AG09309 (cell line): ENCODE measurements at regions not wholly inside any gene's neighbourhood (a gene's known extent, or its start where the extent isn't known, plus 50 kb on each side); places are given as distances from the start of the nearest gene placed in this dataset.
A peak's percentile ranks its signal among the peaks of the same experiment; 100 is the strongest.
"Not testable (repeated sequence)": the region's sequence is repeated elsewhere in the genome, so short reads cannot be mapped to it uniquely, and the experiment has no call there.

Source experiments
- DNase-seq: peaks from one replicate; pipeline ENCODE4 v3.0.0-alpha.2; 2010; ENCODE audit warnings: low read depth
- H3K4me3 ChIP-seq: 2 replicates; pipeline ENCODE4 v1.5.1; 2011; ENCODE audit warnings: mild to moderate bottlenecking, low read depth, low read length, moderate library complexity; ENCODE audit not compliant: control insufficient read depth
- TF ChIP-seq, protein P1 (sequence below): IDR thresholded peaks from 2 replicates; pipeline ENCODE4 v1.5.1; 2011; ENCODE audit warnings: mild to moderate bottlenecking, low read depth, low read length, inconsistent platforms; ENCODE audit not compliant: insufficient read depth, control insufficient read depth; ENCODE audit errors: missing control alignments

DNA sequence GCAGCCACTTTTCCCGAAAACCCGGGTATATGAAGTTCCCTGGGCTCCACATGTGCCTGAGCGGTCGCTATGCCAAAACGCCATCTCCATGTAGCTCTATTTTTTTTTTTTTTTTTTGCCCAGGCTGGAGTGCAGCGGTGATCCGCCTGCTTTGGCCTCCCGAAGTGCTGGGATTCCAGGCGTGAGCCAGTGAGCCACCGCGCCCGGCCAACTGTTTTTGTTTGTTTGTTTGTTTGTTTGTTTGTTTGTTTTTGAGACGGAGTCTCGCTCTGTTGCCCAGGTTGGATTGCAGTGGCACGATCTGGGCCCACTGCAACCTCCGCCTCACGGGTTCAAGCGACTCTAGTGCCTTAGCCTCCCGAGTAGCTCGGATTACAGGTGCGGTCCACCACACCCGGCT, 237.5 kb upstream of the IRAK1BP1 start:
- H3K4me3 ChIP-seq, result peak overlapping the region; percentile 42
- TF ChIP-seq, protein P1, sequence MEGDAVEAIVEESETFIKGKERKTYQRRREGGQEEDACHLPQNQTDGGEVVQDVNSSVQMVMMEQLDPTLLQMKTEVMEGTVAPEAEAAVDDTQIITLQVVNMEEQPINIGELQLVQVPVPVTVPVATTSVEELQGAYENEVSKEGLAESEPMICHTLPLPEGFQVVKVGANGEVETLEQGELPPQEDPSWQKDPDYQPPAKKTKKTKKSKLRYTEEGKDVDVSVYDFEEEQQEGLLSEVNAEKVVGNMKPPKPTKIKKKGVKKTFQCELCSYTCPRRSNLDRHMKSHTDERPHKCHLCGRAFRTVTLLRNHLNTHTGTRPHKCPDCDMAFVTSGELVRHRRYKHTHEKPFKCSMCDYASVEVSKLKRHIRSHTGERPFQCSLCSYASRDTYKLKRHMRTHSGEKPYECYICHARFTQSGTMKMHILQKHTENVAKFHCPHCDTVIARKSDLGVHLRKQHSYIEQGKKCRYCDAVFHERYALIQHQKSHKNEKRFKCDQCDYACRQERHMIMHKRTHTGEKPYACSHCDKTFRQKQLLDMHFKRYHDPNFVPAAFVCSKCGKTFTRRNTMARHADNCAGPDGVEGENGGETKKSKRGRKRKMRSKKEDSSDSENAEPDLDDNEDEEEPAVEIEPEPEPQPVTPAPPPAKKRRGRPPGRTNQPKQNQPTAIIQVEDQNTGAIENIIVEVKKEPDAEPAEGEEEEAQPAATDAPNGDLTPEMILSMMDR, result no peak
- no peak for DNase-seq

DNA sequence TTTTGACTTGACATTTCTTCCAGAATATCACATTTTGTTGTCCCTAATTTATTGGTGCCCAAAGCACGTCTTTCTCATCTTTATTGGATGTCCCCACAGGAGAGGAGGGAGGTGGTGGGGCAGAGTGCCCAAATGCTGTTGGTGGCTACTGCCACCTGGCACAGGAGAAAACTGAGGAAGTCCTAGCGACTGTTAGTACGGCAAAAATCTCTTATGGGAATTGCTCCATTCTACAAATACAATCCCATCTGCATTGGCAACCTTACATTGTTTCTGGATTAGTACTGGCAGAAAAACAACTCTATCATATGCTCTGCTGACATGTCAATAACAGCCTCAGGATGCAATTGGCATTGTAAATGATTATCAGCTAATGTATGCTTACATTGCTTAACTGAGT, 235.4 kb upstream of the IRAK1BP1 start:
- TF ChIP-seq, protein P1, result no peak
- DNase-seq, result no peak
- H3K4me3 ChIP-seq, result no peak overlapping the region

DNA sequence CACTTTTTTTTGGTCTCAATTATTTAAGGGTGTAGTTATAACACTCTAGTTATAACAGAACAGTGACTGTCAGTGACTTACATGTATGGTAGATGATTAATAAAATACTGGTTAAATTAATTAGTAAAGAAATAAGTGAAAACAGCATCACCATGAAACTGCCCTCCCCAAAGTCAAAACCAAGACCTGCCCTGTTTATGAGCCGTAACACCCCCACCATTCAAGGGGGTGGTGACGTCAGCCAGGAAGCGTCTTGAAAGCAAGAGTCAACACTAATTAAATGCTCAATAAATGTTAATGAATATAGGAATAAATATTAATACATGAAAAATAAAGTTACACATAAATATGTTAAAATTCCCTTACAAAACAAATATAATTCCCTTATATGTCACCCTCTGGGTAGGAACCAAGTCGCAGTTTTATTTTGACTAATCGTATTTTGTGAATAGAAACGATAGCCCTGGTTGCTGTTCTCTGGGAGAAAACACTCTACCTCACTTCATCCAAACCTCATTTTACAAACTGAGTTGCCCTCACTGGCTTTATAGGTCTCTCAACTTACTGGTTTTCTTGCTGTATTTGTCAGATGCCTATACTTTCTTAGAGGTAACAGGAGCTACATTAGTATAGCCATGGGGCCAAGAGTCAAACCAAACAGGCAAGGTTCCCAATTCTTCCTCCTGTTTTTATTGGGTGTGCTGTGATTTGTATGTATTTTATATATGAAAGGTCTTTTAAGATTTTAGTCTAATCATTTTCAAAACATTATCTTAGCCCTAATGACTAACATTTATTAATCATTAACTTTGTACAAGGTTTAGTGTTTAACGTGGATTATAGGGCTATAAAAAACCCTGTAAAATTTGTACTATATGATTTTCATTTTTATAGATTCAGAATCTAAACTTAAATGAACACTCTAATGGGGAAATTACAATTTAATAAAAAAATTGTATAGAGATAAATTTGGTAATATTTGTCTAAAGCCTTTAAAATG, 227.9 kb upstream of the IRAK1BP1 start:
- DNase-seq, result no peak
- no peak overlapping the region for H3K4me3 ChIP-seq
- TF ChIP-seq, protein P1, result no peak

DNA sequence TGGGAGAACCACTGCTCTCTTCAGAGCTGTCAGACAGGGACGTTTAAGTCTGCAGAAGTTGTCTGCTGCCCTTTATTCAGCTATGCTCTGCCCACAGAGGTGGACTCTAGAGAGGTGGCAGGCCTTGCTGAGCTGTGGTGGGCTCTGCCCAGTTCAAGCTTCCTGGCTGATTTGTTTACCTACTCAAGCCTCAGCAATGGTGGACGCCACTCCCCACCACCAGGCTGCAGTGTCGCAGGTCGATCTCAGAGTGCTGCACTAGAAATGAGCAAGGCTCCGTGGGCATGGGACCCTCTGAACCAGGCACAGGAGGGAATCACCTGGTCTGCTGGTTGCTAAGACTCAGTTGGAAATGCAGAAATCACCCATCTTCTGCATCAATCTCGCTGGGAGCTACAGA, 223.4 kb upstream of the IRAK1BP1 start:
- DNase-seq, H3K4me3 ChIP-seq: not testable (repeated sequence)

DNA sequence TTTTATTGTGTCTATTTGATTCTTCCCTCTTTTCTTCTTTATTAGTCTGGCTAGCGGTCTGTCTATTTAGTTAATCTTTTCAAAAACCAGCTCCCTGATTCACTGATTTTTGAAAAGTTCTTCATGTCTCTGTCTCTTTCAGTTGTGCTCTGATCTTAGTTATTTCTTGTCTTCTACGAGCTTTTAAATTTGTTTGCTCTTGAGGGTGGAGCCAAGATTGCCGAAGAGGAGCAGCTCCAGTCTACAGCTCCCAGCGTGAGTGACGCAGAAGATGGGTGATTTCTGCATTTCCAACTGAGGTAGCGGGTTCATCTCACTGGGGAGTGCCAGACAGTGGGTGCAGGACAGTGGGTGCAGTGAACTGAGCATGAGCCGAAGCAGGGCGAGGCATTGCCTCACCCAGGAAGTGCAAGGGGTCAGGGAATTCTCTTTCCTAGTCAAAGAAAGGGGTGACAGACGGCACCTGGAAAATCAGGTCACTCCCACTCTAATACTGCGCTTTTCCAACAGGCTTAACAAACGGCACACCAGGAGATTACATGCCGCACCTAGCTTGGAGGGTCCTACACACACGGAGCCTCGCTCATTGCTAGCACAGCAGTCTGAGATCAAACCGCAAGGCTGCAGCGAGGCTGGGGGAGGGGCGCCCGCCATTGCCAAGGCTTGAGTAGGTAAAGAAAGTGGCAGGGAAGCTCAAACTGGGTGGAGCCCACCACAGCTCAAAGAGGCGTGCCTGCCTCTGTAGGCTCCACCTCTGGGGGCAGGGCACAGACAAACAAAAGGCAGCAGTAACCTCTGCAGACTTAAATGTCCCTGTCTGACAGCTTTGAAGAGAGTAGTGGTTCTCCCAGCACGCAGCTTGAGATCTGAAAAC, 220.6 kb upstream of the IRAK1BP1 start:
- not testable (repeated sequence) for DNase-seq, H3K4me3 ChIP-seq

DNA sequence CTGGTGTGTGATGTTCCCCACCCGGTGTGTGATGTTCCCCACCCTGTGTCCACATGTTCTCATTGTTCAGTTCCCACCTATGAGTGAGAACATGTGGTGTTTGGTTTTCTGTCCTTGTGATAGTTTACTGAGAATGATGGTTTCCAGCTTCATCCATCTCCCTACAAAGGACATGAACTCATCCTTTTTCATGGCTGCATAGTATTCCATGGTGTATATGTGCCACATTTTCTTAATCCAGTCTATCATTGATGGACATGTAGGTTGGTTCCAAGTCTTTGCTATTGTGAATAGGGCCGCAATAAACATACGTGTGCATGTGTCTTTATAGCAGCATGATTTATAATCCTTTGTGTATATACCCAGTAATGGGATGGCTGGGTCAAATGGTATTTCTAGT, 201.5 kb upstream of the IRAK1BP1 start:
- not testable (repeated sequence) for H3K4me3 ChIP-seq, DNase-seq

DNA sequence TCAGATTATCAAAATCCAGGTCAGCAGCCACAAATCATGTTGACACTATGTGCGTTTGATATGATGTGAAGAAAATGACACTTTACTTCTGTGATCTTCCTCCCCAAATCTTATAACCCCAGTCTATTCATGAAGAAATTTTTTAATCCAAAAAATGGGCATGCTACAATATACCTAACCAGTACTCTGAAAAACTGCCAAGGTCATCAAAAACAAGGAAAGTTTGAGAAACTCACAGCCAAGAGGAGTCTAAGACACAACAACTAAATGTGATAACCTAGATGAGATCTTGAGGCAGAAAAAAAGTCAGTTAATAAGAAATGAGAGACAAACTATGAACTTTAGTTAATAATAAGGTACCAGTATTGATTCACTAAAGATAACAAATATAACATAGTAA, 200.6 kb upstream of the IRAK1BP1 start:
- no peak for DNase-seq
- TF ChIP-seq, protein P1, result no peak
- no peak overlapping the region for H3K4me3 ChIP-seq

DNA sequence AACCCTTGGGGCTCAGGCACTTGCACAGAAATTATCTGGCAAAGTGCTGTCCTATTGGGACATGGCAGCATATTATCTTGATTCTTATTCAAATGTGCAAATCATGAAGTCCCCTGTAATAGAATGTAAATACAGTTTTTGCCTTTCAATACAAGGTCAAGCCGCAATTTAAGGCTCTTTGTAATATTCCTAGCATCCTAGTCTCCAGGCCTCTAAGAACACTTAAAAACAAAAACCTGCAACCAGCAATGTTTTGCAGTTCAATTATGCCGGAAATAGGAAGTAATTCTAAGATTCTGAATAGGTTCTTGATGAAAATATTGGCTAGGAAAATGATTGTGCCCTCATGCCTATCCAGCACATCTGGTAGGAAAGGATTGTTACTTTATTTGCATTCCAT, 197.2 kb upstream of the IRAK1BP1 start:
- DNase-seq, result no peak
- no peak overlapping the region for H3K4me3 ChIP-seq
- TF ChIP-seq, protein P1, result no peak
